GM21737 (cell line): ENCODE measurements at regions not wholly inside any gene's neighbourhood (a gene's known extent, or its start where the extent isn't known, plus 50 kb on each side); places are given as distances from the start of the nearest gene placed in this dataset.
"Not testable (repeated sequence)": the region's sequence is repeated elsewhere in the genome, so short reads cannot be mapped to it uniquely, and the experiment has no call there.

Experiments
- ATAC-seq: cut with Tn5 transposase; IDR thresholded peaks from one replicate; pipeline ENCODE4 v1.9.1; 2021; ENCODE audit warnings: mild to moderate bottlenecking, moderate library complexity; ENCODE audit not compliant: unreplicated experiment

- no peak for ATAC-seq
Observed at GRCh38 chr6:18586133-18586532, 199.0 kb downstream of the RNF144B start.

DNA sequence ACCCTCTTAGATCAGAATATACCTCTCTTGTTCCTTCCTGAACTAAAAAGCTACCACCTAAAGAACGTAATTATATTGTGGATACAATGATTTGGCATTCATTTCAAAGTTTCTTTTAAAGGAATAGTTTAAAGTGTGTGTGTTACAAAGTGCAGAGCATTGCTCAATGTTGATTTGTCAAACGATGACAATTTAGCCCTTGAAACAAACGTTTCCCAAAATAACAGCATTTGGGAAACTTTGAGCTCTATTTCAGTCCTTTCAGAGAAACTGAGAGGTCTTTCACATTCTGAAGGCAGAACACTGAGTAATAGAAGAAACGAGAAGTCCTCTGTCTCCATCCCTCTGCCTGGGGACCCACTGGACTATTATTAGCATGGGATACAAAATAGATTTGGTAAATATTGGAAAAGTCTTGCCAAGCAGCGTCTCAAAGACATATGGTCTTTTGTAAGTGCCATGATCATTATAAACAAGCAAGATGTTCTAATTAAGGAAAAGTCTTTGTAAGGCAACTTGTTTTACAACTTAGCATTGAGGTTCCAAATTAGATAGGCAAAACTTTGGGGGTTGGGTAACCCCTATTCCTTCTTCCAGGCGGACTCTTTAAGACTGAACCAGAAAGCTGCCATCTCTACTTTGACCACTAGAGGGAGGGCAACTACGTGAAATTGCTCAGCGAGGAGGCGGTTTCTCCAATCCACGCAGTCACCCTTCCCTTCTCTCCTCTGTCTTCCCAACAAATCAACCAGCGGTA, 208.8 kb downstream of the RNF144B start:
- ATAC-seq, result peak; percentile 74

GRCh38 chr6:18596531-18596835, 209.3 kb downstream of the RNF144B start:
- no peak for ATAC-seq

DNA sequence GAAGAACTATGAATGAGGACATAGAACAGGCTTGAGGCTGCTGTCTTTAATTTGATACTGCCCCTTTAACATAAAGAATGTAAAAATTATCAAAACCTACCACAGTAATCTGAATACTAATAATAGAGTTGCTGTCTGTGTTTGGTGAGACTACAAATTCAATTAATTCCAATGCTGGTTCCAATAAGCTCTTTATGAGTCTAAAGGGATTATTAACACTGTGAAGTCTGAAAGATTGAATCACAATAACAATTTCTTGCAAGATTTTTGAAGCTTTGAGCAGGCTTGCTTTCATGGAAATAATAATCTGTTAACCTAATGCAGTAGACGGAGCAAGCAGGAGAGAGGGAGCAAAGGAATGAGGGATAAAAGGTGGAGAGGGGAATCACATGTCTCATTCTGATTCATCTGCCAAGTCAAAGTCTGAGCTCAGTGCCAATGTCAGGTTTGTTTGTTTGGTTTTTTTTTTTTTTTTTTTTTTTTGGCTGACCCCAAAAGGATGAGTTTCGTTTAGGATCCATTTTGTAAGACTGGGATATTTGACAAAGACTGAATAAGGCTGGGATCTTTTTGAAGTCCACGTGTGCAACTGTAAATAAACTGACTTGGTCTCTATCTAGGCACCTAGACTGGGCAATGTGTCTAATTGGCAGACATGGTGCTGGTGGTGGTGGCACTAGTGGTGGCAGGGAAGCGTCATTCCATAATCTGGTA, 211.6 kb downstream of the RNF144B start:
- no peak for ATAC-seq

DNA sequence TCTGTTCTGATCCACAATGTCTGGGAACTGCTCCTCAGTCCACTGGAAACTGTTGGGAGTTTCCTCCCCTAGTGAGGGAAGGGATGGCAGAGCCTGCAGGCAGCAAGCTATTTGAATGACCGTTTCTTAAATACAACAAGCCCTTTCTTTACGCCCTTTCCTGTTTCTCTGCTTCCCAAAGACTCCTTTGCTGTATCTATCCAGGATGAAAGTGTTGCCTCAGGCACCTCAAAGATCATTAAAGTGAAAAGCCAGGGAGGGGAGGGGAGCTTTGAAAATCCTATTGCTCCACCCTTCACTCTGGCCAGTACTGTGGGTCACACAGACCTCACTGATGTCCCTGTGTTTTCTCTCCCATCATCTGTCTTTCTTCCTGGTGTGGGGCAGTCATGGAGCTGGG, 213.1 kb downstream of the RNF144B start:
- no peak for ATAC-seq

- no peak for ATAC-seq
Observed at GRCh38 chr6:18601516-18602020, 214.4 kb downstream of the RNF144B start.

- ATAC-seq, result no peak
Observed at GRCh38 chr6:18602931-18603330, 215.8 kb downstream of the RNF144B start.

DNA sequence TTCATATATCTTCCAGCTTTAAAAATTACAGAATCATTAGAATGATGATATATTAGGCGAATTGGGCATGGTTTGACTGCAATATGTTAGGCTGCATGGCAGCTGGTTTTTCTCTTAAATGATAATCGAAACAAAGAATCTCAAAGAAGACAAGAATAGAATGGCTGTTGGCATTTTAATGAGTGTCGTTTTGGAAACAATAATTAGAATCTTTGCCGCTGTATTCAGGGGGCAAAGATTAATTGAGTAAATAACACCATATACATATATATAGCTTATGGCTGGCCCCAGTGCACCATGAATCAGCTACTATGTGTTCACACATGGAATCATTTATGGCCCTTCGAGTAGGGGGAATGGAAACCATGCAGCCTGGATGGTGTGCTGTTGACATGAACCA, 216.2 kb downstream of the RNF144B start:
- no peak for ATAC-seq

GRCh38 chr6:18605841-18606240, 218.7 kb downstream of the RNF144B start:
- ATAC-seq, result no peak

- no peak for ATAC-seq
Observed at GRCh38 chr6:18609715-18610114, 222.6 kb downstream of the RNF144B start.

DNA sequence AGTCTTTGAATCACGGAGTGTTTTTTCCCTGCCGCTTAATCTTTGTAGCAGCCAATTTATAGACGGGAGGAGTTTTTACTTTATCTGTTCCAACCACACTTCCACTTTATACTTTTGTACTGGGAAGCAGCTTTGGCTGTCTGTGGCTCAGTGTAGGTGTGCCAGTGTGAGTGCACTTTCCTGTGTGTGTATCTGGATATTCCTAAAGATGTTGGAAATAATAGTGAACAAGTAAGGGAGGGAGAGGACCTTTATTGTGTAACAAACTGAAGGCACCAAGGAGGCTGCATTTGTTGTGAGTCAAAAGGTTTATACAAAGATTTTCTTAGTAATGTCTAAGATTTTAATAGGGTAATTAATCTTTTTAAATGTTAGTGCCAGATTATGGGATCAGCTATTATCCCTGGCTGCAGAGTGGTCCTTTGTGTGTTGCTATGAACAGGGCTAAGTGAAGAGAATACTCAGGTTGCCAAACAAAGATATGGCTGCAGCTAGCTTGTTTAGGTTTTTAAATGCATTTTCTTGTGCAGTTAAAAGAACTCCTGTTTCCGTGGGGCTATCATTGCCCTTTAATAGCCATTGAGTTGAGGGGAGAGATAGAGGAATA, 226.3 kb downstream of the RNF144B start:
- ATAC-seq, result no peak

- ATAC-seq, result no peak
Observed at GRCh38 chr6:18629571-18629970, 242.4 kb downstream of the RNF144B start.

DNA sequence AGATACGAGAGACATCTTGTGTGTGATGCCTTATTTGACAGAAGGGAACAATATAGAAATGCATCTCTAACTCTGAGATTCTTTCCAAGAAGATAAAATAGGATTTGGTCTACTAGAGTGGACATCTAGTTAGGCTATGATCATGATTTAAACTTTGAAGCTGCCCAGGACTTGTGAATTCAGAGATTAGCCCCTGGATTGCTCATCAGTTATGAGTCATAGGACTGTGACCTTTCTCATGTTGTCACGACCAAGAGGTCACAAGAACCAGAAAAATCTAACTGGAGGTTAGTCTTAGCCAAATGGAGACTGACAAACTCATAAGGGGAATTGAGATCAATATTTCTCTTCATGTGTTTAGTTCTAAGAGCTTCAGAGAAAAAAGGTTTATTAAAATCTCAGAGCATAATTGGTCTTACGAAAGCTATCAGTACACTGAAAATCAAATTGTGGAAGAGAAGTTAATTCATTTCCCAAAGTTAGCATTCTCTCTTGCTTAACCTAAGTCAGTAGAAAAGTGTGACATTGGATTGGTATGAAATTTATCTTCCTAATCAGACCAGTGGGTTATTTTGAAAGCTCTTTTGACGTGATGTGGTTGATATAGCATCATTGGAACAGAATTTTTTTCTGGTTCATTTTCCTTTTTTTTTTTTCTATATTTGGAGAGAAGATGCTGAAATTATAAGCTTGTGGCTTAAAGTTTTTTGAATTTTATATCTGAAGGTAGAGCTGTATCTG, 245.7 kb downstream of the RNF144B start:
- ATAC-seq, result no peak

- ATAC-seq, result no peak
Observed at GRCh38 chr6:18634912-18635311, 247.8 kb downstream of the RNF144B start.

DNA sequence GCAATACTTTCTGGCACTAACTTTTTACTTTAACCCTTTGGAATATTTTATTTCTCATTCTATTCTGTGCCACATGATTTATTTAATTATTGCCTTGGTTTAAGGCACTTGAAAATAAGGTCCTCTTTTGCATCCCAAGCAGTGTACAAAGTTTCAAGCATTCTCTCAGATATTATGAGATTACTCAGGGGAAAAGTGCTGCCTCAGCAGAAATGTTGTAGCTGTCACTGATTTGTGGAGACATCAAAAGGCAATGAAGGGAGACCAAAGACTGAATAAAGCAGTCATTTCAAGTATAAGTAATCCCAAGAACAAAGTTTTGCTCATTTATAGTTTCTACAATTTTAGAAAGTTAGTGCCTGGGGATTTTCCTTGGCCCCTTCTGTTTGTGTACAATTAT, 253.0 kb downstream of the RNF144B start:
- no peak for ATAC-seq

DNA sequence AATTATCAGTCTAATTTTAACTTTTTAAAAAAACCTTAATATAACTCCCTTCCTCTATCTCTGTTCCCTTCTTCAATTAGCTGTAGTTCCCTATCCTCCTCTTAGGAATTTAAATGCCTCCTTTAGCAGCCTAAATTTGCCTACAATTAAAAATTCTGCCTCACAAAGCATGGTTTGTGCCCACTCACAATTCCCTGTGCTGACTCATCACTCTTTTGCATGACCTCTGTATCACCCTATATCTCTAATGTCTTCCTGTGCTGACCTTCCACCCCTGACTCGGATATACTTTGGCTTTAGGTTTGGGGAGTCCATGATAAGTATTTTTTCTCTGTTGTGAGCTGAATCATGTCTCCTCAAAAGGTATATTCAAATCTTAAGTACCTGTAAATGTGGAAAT, 253.6 kb downstream of the RNF144B start:
- ATAC-seq, result no peak

GRCh38 chr6:18654821-18655220, 267.7 kb downstream of the RNF144B start:
- ATAC-seq, result no peak

DNA sequence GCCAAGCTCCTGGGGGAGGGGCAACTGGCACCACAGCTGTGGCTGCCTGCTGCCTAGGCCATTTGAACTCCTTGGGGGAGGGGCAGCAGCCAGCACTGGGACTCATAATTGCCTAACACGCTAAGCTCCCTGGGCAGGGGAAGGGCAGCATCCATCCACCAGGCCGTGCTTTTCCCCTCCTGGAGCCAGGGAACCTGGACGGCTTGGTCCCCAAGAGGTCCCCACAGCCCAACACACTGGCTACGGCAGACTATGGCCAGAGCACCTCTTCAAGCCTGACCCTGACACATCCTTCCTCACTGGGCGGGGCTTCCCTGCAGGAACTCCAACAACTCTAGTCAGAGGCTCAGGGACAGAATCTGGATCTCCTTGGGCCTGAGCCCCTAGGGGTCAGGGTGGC, 269.4 kb downstream of the RNF144B start:
- no peak for ATAC-seq

DNA sequence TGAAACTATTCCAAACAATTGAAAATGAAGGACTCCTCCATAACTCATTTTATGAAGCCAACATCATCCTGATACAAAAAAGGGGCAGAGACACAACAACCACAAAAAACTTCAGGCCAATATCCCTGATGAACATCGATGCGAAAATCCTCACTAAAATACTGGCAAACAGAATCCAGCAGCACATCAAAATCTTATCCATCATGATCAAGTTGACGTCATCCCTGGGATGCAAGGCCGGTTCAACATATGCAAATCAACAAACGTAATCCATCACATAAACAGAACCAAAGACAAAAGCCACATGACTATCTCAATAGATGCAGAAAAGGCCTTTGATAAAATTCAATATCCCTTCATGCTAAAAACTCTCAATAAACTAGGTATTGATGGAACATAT, 272.8 kb downstream of the RNF144B start:
- not testable (repeated sequence) for ATAC-seq

GRCh38 chr6:18663011-18663410, 275.9 kb downstream of the RNF144B start:
- ATAC-seq, result no peak

DNA sequence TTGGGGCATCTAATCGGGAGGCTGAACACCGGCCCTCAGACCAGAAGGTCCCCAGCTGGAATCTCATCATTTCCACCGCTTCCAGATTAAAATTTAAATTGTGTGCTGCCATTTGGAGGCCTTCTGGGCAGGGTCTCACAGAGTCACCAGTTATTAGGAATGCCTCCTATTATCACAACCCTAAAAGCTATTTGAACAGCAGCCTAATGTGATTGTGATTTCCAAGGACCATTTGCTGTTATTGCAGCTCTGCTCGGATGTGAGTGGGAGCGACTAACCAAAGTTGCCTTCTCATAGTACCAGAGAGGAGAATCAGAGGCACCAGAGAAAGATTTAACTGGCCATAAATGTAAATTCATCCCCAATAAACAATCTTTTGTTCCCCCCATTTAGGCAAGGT, 277.3 kb downstream of the RNF144B start:
- ATAC-seq, result no peak
